ENCODE measurements at regions not wholly inside any gene's neighbourhood (a gene's known extent, or its start where the extent isn't known, plus 50 kb on each side); places are given as distances from the start of the nearest gene placed in this dataset.

GRCh38 chr16:59042301-59042700 is 308.2 kb upstream of the GOT2 start:
- TF ChIP-seq POLR2A (IDR thresholded peaks at IDR 0.05; ENCODE audit: low read length) (no peak), GATA1 (IDR thresholded peaks at IDR 0.05; ENCODE audit: low read depth, low read length) (no peak)
